ENCODE measurements at regions not wholly inside any gene's neighbourhood (a gene's known extent, or its start where the extent isn't known, plus 50 kb on each side); places are given as distances from the start of the nearest gene placed in this dataset.
"Not testable (repeated sequence)": the region's sequence is repeated elsewhere in the genome, so short reads cannot be mapped to it uniquely, and the experiment has no call there.

- DNase-seq (ENCODE audit: low read depth in 3 of 3), result no peak
These were observed 852.1 kb downstream of the KCNT2 start for GRCh38 chr1:195756109-195756508.

DNA sequence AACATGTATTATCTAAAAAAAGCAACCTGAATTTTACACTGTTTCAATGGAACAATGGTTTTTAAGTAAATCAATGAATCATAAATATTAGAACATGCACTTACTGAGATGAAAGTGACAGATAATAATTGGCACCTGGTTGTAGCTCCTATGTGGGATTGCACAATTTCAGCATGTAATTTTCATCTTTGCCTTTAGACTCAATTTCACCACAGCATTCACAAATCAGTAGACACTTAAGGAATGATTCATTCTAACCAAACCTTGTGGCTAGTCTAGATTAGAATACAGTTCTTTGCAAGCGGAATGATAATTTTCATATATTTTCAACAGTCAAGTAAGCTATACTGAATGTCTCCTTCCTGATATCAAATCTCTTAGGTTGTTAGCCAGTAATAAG is 853.4 kb downstream of the KCNT2 start:
- no peak for DNase-seq (ENCODE audit: low read depth in 3 of 3)

DNA sequence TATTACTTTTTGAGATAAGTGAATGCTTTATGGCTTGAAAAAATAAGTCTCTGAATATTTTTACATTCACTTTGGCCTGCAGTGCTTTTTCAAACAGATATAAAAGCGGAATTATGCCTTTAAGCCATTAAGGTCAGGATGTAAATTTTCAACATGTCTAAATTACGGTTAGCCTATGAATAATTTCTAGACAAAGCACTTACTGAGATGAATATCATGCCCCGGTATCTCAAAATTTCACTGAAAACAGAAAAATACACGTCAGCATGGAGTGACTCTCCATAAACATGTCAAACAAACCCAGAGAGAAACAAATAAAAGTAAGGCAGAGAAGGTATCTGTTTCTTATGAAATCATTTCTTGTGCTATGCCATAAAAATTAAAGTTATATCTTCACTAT is 853.9 kb downstream of the KCNT2 start:
- no peak for DNase-seq (ENCODE audit: low read depth in 3 of 3)

DNA sequence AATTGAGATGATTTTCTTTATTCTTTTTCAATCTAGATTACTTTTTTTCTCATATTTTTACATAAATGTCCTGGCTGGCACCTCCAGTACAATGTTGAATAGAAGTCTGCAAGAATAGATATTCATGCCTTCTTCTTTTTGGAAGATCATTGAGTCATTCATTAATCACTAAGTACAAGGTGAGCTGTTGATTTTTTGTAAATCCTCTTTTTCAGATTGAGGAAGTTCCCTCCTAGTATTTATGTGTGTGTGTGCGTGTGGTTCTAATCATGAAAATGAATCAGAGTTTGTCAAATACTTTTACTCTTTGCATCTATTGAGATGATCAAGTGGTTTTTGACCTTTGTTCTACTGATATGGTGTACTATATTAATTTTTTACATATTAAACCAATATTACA is 859.3 kb downstream of the KCNT2 start:
- no peak for DNase-seq (ENCODE audit: low read depth in 3 of 3)

DNA sequence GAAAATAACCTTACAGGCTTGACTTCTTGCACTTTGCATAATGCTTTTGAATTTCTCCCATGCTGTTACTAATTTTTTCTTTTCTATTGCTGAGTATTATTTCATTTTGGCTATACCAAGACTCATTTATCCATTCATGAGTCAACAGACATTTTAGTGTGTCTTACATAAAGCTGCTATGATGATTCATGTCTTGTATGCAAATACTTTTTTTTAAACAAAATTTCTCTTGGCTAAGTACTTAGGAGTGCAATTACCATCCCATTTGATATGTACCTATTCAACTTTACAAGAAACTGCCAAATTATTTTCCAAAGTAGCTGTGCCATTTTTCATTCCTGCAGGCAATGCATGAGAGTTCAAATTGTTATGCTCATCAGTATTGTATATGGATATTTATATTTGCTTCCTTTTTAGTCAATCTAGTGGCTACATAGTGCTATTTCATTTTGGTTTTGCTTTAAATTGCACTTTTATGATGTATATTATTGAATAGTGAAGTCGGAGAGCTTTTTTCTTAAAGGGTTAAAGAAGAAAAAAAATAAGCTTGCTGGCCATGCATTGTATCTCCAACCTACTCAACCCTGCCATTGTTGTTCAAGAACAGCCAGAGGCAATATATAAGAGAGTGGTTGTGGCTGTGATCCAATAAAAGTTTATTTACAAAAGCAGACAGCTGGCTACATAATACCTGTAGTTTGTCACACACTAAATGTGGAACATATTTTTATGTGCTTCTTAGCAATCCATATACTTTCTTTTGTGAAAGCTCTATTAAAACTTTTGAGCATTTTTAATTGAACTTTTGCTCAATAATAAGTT is 862.8 kb downstream of the KCNT2 start:
- no peak for DNase-seq (ENCODE audit: low read depth in 3 of 3)

DNA sequence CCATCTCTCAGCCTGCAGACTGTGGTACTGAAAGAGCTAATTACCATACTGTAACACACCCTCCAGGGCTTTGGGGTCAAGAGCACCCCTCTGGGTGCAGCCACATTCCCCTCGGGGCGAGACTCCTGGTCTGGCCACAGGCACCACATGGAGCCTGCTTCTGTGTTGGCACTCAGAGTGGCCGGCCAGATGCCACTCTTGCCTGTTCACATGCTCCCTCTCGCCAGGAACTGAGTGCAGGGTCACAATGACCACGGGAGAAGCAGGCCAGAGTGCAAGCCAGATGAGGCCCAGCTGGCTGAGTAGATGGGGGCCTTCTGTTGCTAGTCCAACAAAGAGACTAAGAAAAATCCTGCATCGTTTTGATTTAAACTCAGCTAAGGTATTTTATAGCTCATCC is 864.0 kb downstream of the KCNT2 start:
- no peak for DNase-seq (ENCODE audit: low read depth in 3 of 3)

GRCh38 chr1:195740862-195741261 is 867.4 kb downstream of the KCNT2 start:
- DNase-seq (ENCODE audit: low read depth in 3 of 3), result no peak

DNA sequence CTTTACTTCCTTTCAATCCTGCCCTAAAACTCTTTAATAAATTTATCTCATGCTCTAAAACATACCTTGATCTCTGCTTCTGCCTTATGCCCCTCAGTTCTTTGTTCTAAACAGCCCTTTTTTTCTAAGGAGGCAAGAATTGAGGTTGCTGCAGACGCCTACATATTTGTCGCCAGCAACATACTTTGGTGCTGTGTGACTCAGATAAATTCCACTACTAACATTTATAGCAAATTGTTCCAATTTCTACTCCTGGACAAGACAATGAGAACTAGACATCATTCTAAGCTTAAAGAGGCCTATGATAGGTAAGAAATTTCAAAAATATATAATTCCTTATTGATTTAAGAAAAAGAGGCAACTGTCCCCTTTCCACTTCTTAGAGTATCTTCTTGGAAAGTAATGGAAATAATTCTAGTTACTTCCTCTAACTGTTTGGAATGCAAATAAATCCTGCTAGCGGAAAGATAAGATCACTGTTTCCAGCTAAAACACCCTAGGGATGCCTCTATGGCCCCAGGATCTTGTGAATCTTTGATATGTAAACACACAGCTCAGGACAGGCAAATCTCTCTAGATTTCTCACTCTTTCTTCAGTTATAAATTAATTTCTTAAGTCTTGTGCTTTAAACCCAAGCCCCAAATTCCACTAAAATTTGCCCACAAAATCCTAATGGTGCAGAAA is 869.1 kb downstream of the KCNT2 start:
- no peak for DNase-seq (ENCODE audit: low read depth in 3 of 3)

DNA sequence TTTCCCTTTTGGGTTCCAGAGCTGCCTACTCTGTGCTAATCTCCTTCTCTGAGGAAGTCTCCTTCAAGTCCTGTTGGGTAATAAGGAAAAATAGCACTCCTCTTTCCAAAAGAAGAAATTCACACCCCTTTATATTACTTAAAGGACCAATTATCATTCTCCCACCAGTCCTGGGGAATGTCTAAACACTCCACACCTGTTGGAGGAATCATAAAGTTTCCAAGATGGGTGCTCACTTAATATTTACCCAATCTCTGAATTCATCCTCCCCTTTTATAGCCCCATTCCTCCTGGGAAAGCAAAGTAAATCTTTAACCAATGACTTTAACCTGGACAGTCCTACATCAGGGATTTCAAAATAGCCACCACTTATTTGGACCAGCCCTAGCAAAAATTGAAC is 873.1 kb downstream of the KCNT2 start:
- DNase-seq (ENCODE audit: low read depth in 3 of 3), result no peak

DNA sequence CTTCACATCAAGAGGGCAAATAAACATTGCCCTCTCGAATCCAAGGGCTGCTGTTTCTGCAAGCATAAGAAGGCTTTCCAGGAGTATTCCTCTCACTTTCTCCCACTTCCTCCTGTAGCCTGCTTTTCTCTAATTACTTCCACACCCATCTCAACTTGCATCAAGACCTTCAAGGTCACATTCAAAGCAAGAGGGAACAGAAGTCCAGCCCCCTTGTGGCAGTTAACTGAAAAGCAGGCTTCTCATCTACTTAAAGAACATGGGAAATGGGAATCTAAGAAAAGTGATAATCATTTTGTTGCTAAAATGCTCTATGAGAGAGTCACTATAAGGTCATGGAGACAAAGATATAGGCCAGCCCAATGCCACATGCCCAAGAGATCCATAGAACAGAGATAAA is 874.4 kb downstream of the KCNT2 start:
- no peak for DNase-seq (ENCODE audit: low read depth in 3 of 3)

DNA sequence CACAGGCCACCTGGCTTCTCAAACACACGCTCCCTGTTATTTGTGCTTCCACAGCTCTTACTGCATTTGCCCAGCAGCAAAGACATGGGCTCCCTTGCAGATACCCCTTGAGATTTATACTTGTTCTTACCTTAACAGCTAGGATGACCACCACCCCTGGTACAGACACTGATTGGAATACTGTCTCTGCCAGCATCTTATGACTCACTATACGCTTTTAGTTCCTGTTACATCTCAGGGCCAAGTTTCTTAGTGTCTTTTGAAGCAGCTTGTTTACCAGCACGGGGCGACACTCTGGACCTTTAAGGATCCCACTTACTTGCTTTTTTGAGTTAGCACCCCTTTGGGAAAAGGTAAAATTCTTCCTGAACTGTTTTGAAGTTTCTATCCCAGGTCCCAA is 874.8 kb downstream of the KCNT2 start:
- no peak for DNase-seq (ENCODE audit: low read depth in 3 of 3)

GRCh38 chr1:195731385-195731784 is 876.9 kb downstream of the KCNT2 start:
- DNase-seq (ENCODE audit: low read depth in 3 of 3), result no peak

DNA sequence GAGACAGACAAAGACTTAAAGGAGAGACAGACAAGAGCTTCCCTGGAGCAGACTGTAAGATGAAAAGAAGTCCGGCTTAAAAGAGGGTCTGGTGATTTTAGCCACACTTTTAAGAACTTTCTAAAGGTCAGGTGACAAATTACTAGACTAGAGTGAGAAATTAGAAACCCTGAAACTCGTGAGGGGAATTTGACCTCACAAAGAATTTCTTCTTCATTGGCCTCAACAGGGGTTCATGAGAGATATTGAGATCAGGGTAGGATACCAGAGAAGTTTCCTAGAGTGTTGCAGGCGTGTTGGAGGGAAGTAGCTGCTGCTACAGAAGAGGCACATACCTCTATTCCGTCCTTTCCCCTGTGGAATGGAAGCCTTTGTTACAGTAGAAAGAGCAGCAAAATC is 884.4 kb downstream of the KCNT2 start:
- no peak for DNase-seq (ENCODE audit: low read depth in 3 of 3)

GRCh38 chr1:195722852-195723795 is 885.1 kb downstream of the KCNT2 start:
- not testable (repeated sequence) for DNase-seq (ENCODE audit: low read depth in 3 of 3)

GRCh38 chr1:195722146-195722545 is 886.1 kb downstream of the KCNT2 start:
- not testable (repeated sequence) for DNase-seq (ENCODE audit: low read depth in 3 of 3)

DNA sequence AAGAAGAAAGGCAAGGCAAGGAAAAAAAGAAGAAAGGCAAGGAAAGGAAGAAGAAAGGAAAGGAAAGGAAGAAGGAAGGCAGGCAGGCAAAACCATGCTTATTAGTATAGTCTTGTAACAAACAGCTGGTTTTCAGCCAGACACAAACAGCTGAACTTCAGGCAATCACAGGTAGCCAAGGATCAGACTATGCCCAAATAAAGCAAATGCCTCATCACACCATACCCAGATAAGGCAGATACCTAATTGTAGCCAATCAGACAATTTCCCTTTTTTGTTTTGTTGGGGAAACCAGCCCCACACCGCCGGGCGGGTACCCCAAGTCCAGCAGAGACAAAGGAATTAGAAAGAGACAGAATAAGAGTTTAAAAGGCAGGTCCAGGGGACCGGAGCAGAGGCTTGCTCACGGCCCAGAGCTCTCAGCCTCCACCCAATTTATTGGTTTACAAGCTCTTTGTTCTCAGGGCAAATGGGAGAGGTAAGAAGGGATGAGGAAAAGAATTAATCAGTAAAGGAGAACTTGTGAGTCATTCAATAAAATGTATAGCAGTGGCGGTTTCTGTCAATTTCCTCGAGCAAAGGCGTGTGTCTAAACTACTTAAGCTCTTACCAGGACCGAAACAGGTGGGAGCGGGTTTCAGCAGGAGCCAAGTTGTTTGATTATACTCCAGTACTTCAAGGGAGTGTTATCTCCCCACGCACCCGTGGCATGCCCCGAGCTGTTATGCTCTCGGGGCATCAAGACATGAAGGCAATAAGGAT is 886.8 kb downstream of the KCNT2 start:
- no peak for DNase-seq (ENCODE audit: low read depth in 3 of 3)

DNA sequence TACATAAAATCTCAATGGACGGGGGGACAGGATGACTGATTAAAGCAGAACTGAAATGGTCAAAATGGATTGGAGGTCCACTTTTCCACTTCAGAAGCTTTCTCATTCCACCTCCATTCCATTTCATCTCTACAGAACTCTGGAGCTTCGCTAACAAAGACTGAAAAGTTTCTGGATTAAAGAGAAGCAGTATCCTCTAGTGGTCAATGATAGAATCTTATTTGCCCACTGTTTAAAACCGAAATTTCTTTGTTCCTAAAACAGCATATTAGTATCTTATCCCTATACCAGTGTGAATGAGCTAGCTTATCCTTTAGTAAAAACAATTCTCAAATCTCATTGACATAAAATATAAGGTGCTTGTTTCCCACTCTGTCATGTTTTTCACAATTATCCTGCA is 890.6 kb downstream of the KCNT2 start:
- DNase-seq (ENCODE audit: low read depth in 3 of 3), result no peak

- DNase-seq (ENCODE audit: low read depth in 3 of 3), result no peak
These were observed 892.6 kb downstream of the KCNT2 start for GRCh38 chr1:195715652-195716051.

- DNase-seq (ENCODE audit: low read depth in 3 of 3), result no peak
These were observed 894.0 kb downstream of the KCNT2 start for GRCh38 chr1:195714248-195714647.

GRCh38 chr1:195709821-195710220 is 898.4 kb downstream of the KCNT2 start:
- no peak for DNase-seq (ENCODE audit: low read depth in 3 of 3)

GRCh38 chr1:195704028-195704427 is 904.2 kb downstream of the KCNT2 start:
- no peak for DNase-seq (ENCODE audit: low read depth in 3 of 3)

DNA sequence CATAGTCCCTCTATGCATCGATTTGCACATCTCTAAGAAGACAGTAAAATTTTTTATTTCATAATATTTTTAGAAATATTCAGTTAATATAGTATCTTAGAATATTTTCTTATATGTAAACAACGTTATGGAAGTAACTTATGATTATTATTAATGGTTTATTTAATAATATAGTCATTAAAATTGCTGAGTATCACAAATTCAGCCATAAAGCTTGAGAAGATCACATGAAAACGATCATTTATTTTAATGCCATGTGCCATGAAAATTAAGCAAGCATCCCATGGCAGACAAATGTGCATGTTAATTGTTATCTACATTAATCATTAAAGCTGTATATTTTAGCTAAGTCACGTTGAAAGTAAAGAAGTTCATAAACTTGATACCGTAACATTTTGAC is 907.1 kb downstream of the KCNT2 start:
- no peak for DNase-seq (ENCODE audit: low read depth in 3 of 3)

All from stimulated activated CD4-positive, alpha-beta T cell treated with anti-CD3 and anti-CD28 coated beads, TNF-alpha, amount 100 ng/mL, for 24 hours (primary cell).